Immature natural killer cell (primary cell): ENCODE measurements at regions not wholly inside any gene's neighbourhood (a gene's known extent, or its start where the extent isn't known, plus 50 kb on each side); places are given as distances from the start of the nearest gene placed in this dataset.
"Not testable (repeated sequence)": the region's sequence is repeated elsewhere in the genome, so short reads cannot be mapped to it uniquely, and the experiment has no call there.

Experiments
- DNase-seq, 3 donors: peaks; one replicate each; pipeline ENCODE4 v3.0.0; 2022; ENCODE audit warnings: mixed read lengths in 1 of 3
- H3K27ac Mint-ChIP-seq, 6 donors: one replicate each; pipeline ENCODE4 v1.8.0; 2020; ENCODE audit warnings: mixed read lengths in 6 of 6, mild to moderate bottlenecking in 5 of 6, inconsistent platforms in 4 of 6, moderate library complexity in 3 of 6
- H3K27me3 Mint-ChIP-seq, 3 donors: one replicate each; pipeline ENCODE4 v1.8.0; 2020 to 2021; ENCODE audit warnings: low read depth in 3 of 3, mild to moderate bottlenecking in 3 of 3, mixed read lengths in 3 of 3, moderate library complexity in 3 of 3, inconsistent platforms in 1 of 3
- H3K36me3 Mint-ChIP-seq, 3 donors: one replicate each; pipeline ENCODE4 v1.8.0; 2020; ENCODE audit warnings: mixed read lengths in 3 of 3, inconsistent platforms in 2 of 3, mild to moderate bottlenecking in 2 of 3
- H3K4me1 Mint-ChIP-seq, 2 donors: one replicate each; pipeline ENCODE4 v1.8.0; 2020; ENCODE audit warnings: inconsistent platforms in 2 of 2, mild to moderate bottlenecking in 2 of 2, mixed read lengths in 2 of 2, moderate library complexity in 1 of 2
- H3K4me3 Mint-ChIP-seq, 5 donors: one replicate each; pipeline ENCODE4 v1.8.0; 2020; ENCODE audit warnings: mild to moderate bottlenecking in 5 of 5, mixed read lengths in 5 of 5, inconsistent platforms in 3 of 5, moderate library complexity in 3 of 5
- H3K9me3 Mint-ChIP-seq, 6 donors: one replicate each; pipeline ENCODE4 v1.8.0; 2020; ENCODE audit warnings: mild to moderate bottlenecking in 6 of 6, mixed read lengths in 6 of 6, inconsistent platforms in 4 of 6, moderate library complexity in 3 of 6

DNA sequence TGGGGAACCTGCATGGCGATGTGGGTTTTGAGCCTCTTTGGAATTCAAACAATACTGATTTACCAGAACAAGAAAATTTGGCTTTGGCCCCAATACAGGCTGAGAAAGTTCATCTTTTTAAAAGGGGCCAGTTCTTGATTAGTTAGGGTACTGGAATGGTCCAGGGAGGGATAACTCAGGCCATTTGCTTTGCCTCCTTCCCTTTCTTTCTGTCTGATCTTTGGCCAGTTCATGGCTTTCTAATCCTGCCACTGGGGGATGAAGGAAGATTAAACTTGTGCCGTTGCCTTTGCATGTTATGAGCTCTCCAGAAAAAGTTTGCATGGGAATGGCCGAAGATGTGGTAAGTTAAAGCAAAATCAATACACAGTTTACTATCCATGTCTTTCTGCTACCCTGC is 78.4 kb downstream of the ADAMTS15 start:
- no peak overlapping the region for H3K27ac Mint-ChIP-seq
- H3K9me3 Mint-ChIP-seq: no peaks in the 10 kb centered on the region
- no peak for DNase-seq
- H3K4me3 Mint-ChIP-seq: no peak overlapping the region
- no peaks in the 10 kb centered on the region for H3K4me1 Mint-ChIP-seq
- no peaks in the 10 kb centered on the region for H3K36me3 Mint-ChIP-seq
- peaks cover 3 to 8% (median 4%) of the 10 kb centered on the region in 3 donors for H3K27me3 Mint-ChIP-seq

DNA sequence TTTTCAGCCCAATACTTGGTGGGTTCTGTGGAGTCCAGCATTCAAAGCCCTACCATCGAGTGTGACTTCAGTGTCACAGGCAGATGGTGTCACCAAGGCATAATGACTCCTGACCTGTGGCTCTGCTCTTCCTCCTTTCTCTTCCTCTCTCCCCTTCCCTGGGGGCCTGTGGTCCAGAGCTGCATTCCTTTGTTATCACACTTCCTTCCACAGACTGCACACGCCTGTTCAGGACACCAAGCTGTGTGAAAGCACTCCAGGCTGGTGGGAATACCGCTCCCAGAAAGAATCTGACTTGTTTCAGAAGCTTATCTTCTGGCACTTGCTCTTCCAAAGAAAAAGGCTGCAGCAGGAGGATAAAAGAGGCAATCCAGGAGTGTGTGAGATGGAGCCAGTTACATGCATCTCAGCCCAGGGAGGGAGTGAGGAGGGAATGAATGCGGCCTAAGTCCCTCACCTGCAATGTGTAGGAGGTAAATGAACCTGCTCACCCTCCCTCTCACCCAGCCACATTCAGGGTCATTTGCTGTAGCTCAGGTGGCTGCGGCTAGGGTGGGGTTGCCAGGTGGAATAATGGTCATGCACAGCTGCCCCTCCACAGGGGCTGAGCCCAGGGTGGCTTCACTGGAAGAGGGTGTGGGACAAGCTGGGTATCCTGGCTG is 79.3 kb downstream of the ADAMTS15 start:
- Mint-ChIP-seq H3K36me3 (no peaks in the 10 kb centered on the region), H3K4me3 (no peak overlapping the region)

DNA sequence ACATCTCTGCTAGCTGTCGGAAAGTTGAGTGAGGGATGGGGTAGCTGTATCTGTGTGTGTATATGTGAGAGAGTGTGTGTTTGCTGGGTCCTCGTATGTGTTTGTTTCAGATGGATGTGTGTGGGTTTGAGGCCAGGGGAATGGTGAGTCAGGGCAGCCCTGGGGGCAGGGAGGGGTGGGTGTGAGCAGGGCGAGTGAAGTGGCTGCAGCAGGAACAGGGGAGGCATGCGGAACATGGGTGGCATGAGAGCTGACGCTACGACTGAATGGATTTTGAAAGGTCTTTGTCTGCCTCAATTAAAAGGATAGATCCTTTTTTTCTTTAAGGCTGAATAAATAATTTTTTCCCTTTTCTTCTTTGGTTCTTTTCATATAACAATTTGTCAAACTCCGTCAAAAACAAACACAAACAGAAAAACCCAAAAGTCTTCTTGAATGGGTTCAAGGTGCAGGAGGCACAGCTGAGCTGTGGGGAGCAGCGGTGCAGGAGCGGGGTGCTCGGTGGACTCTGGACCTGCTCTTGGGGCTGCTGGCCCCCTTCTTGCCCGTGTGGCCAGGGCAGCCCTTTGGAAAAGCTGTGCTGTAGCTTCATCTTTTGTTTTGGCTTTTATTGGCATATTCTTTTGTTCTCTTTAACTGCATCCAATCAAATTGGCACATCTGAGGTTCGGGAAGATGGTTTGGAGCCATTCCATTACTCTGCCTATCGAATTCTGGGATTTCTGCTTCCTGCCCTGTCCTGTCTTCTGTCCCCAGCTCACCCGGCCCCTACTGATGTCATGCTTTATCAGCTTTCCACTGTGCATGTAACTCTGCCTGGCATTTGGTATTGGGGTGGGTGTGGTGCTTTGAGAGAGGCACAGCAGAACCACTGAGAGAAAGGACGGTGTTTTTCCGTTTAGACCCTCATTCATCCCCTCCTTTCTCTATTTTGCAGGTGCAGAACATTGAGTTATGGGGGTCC is 80.1 kb downstream of the ADAMTS15 start:
- Mint-ChIP-seq H3K4me3 (no peak overlapping the region), H3K27ac (no peak overlapping the region), H3K27me3 (peaks cover 1 to 6% (median 2%) of the 10 kb centered on the region in 3 donors), H3K4me1 (no peaks in the 10 kb centered on the region), H3K9me3 (no peaks in the 10 kb centered on the region), H3K36me3 (no peaks in the 10 kb centered on the region)
- DNase-seq: no peak

More for the DNA sequence above, 79.3 kb downstream of the ADAMTS15 start:
- DNase-seq: no peak
- Mint-ChIP-seq H3K27ac (no peak overlapping the region), H3K9me3 (no peaks in the 10 kb centered on the region), H3K4me1 (no peaks in the 10 kb centered on the region), H3K27me3 (peaks cover 1 to 8% (median 2%) of the 10 kb centered on the region in 3 donors)

DNA sequence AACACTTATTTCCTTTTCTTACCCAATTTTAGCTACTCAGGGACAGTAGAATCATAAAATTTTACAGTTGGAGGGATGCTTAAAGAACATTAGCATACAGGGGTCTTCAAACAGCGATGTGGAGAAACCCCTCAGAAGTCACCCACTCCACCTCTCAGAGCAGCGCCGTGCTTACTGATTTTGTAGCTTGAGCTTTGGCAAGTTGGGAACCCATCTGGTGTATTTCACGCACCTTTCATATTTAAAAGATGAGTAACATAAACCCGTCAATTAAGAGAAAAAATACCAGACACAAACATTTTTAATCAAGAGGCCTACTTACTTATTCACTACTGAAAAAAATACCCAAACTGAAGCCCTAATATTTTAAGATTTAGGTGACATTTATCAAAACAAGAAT is 80.9 kb downstream of the ADAMTS15 start:
- H3K4me1 Mint-ChIP-seq: no peaks in the 10 kb centered on the region
- peaks cover 1 to 6% (median 2%) of the 10 kb centered on the region in 3 donors for H3K27me3 Mint-ChIP-seq
- H3K4me3 Mint-ChIP-seq: no peak overlapping the region

DNA sequence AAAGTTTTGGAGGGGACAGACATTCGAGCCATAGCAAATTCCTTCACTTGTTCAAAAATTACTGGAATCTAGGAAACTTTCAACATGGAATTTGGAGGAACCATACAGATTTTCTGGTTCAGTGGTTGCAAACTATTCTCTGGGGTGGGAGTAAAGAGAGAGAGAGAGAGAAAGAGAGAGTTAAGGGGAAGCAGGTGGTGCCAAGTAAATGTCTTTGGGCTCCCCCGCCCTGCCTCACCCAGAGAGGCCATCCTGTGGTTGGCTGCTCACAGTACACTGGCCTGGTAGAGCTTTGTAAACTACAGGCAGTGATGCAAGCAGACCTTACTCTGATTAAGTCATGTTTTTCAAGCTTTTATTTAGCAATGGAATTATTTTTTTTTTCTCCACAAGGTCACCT is 82.6 kb downstream of the ADAMTS15 start:
- no peaks in the 10 kb centered on the region for H3K36me3 Mint-ChIP-seq

More for the DNA sequence above, 80.9 kb downstream of the ADAMTS15 start:
- no peaks in the 10 kb centered on the region for H3K36me3 Mint-ChIP-seq
- H3K9me3 Mint-ChIP-seq: no peaks in the 10 kb centered on the region
- DNase-seq: no peak
- H3K27ac Mint-ChIP-seq: no peak overlapping the region

DNA sequence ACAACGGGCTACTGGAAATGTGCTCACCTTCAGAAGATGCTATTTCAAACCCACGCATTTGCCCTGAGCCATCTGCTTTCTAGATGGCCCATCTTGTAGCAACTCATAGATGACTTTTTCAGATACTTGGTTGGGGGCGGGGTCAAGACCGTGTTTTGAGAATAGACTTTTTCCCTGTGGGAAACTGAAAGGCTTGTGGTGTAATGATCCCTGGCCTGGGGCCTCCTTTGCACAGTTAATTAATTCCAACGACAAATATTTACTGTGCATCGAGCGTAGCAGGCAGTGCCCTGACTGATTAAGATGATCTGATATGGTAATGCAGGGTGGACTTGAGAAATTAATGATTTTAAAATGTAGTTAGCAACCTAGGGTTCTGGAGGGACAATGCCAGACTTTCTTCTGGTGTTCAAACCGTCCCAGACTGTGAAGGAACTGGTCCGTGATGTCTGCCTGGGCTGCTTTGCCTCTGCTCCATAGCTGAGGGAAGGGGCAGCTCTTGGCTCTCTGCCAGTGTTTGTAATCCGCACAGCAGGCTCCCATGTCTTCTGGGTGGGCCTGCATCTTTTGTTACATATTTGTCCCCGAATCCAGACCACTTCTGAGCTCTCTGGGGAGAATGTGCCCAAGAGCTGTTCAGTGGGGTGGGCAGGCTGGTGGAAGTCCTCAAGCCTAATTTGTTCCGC is 84.8 kb downstream of the ADAMTS15 start:
- no peak overlapping the region for H3K4me3 Mint-ChIP-seq
- no peaks in the 10 kb centered on the region for H3K4me1 Mint-ChIP-seq
- DNase-seq: no peak
- no peak overlapping the region for H3K27ac Mint-ChIP-seq
- no peaks in the 10 kb centered on the region for H3K9me3 Mint-ChIP-seq
- peaks cover 3 to 6% (median 6%) of the 10 kb centered on the region in 3 donors for H3K27me3 Mint-ChIP-seq
- H3K36me3 Mint-ChIP-seq: no peaks in the 10 kb centered on the region

More for the DNA sequence above, 82.6 kb downstream of the ADAMTS15 start:
- Mint-ChIP-seq H3K9me3 (no peaks in the 10 kb centered on the region), H3K27ac (no peak overlapping the region), H3K4me3 (no peak overlapping the region), H3K4me1 (no peaks in the 10 kb centered on the region), H3K27me3 (peaks cover 1 to 7% (median 6%) of the 10 kb centered on the region in 3 donors)
- DNase-seq: no peak

DNA sequence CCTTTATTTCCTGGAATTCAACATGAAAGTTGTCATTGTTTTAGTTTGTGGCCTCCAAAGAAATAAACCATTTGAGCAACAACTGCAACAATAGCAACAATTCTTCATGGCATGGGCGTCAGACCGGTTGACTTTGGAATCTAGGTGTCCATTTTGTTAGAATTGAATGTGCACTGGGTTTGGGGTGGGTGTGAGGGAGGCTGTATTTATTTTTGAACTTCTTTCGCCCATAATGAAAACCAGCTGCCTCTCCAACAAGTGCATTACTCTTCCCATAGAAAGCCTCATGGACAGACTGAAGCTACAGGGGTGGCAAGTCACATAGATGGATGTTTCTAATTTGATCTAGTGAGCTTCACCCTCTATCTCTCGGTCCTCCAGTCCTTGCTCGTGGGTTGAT is 85.4 kb downstream of the ADAMTS15 start:
- H3K27me3 Mint-ChIP-seq: peaks cover 3 to 6% (median 5%) of the 10 kb centered on the region in 3 donors
- no peak for DNase-seq
- H3K36me3 Mint-ChIP-seq: no peaks in the 10 kb centered on the region
- no peak overlapping the region for H3K4me3 Mint-ChIP-seq
- H3K27ac Mint-ChIP-seq: no peak overlapping the region
- no peaks in the 10 kb centered on the region for H3K4me1 Mint-ChIP-seq
- no peaks in the 10 kb centered on the region for H3K9me3 Mint-ChIP-seq

DNA sequence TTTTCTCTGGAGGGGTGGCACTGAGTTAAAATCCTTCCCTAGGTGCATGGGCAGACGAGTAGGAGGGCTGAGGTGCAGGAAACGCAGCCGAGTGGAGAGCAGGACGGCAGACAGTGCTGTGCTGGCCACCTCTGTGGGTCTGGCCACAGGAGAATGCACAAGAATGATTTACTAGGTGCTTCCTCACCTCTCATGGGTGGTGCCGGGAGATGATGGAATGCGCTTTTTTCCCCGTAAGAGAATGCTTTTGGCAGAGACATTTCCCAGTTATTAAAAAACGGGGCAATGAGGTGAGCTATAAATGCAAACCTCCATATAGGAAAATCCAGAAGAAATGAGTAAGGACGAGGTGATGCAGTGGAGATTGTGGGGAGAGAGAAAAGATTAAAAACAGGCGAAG is 86.1 kb downstream of the ADAMTS15 start:
- Mint-ChIP-seq H3K9me3 (no peaks in the 10 kb centered on the region), H3K27ac (no peak overlapping the region), H3K4me1 (no peaks in the 10 kb centered on the region), H3K4me3 (no peak overlapping the region), H3K36me3 (no peaks in the 10 kb centered on the region), H3K27me3 (peaks cover 3 to 9% (median 8%) of the 10 kb centered on the region in 3 donors)
- no peak for DNase-seq

DNA sequence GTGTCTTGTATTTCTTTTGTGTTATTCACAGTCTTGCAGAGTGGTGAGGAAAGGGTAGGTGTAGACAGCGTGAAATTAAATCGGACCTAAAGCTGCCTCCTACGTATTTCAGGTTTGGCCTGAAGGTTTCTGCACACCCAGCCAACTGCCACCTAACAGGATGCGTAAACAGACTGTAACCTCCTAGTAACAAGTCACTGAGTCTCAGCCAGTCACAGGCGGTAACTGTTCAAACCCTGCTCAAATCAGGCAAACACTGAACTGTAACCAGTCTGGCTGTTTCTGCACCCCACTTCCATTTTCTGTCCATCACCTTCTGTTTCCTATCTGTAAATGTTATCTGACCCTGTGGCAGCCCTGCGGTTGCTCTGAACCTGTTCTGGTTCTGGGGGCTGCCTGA is 87.1 kb downstream of the ADAMTS15 start:
- Mint-ChIP-seq H3K27ac (no peak overlapping the region), H3K4me1 (no peaks in the 10 kb centered on the region), H3K4me3 (no peak overlapping the region)

DNA sequence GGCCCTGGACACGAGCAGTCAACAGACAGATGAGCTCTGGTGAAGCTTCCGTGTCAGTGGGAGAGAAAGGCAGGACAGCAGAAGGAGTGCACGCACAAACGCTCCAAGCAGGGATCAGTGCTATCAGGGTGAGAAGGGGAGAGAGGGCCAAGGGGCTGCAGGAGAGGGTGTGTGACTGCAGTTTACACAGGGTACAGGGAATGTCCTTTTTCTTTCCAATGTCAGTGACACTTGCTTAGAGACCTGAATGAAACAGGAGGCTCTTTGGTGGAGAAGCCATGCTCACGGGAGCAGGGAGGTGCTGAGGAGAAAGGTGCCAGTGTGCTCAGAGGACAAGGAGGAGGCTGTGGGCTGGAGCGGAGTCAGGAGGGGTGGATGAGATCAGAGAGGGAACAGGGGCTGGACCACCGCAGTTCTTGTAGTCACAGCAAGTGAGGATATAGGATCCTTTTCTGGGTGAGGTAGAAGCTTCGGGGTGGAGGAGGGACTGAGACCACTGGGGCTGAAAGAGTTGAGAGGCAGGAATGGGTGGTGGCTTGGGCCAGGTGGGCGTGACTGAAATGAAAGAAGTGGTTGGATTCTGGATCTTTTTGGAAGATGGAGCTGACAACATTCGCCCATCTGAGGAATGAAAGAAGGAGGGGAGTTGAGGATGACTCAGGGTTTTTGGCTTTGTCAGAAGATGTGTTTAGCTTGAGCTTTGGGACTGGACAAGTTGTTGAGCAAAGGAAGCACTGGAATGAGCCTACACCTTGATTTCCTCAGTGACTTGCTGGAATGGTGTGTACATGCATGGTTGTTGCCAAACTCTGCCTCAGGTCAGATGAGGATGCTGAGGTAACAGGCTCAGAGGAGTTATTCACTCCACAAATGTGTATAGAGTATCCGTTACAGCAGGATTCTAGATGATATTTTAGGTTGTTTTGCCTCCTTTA is 87.9 kb downstream of the ADAMTS15 start:
- no peak for DNase-seq
- no peak overlapping the region for H3K4me3 Mint-ChIP-seq
- H3K27ac Mint-ChIP-seq: no peak overlapping the region
- H3K9me3 Mint-ChIP-seq: no peaks in the 10 kb centered on the region
- no peaks in the 10 kb centered on the region for H3K4me1 Mint-ChIP-seq
- H3K36me3 Mint-ChIP-seq: no peaks in the 10 kb centered on the region
- H3K27me3 Mint-ChIP-seq: peaks cover 2 to 15% (median 11%) of the 10 kb centered on the region in 3 donors

More for the DNA sequence above, 87.1 kb downstream of the ADAMTS15 start:
- peaks cover 2 to 15% (median 8%) of the 10 kb centered on the region in 3 donors for H3K27me3 Mint-ChIP-seq
- DNase-seq: no peak
- no peaks in the 10 kb centered on the region for H3K36me3 Mint-ChIP-seq
- H3K9me3 Mint-ChIP-seq: no peaks in the 10 kb centered on the region

DNA sequence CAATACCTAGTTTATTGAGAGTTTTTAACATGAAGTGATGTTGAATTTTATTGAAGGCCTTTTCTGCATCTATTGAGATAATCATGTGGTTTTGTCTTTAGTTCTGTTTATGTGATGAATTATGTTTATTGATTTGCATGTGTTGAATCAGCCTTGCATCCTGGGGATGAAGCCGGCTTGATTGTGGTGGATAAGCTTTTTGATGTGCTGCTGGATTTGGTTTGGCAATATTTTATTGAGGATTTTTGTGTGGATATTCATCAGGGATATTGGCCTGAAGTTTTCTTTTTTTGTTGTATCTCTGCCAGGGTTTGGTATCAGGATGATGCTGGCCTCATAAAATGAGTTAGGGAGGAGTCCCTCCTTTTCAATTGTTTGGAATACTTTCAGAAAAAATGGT is 91.2 kb downstream of the ADAMTS15 start:
- not testable (repeated sequence) for H3K9me3 Mint-ChIP-seq, H3K27ac Mint-ChIP-seq, H3K4me3 Mint-ChIP-seq, DNase-seq, H3K36me3 Mint-ChIP-seq, H3K4me1 Mint-ChIP-seq
- H3K27me3 Mint-ChIP-seq: peaks cover 6 to 19% (median 15%) of the 10 kb centered on the region in 3 donors

DNA sequence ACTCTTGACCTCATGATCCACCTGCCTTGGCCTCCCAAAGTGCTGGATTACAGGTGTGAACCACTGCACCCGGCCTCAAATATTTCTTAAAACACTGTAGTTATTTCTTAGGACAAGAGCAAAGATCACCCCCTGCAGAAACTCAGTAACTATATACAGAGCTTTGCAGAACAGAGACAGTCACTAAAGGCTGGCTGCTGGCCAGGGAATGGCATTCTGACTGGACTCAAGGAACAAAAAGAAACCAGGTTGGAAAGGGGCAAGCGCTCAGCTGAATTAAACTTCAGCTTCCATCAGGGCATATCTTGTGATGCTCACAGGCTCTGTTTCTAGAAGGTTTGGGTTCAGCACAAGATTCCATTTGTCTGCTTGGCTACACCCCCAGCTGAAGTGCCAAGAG is 95.8 kb downstream of the ADAMTS15 start:
- peaks cover 9 to 16% (median 13%) of the 10 kb centered on the region in 3 donors for H3K27me3 Mint-ChIP-seq
- no peaks in the 10 kb centered on the region for H3K9me3 Mint-ChIP-seq
- H3K27ac Mint-ChIP-seq: no peak overlapping the region
- no peaks in the 10 kb centered on the region for H3K36me3 Mint-ChIP-seq
- DNase-seq: no peak
- H3K4me1 Mint-ChIP-seq: no peaks in the 10 kb centered on the region
- no peak overlapping the region for H3K4me3 Mint-ChIP-seq

DNA sequence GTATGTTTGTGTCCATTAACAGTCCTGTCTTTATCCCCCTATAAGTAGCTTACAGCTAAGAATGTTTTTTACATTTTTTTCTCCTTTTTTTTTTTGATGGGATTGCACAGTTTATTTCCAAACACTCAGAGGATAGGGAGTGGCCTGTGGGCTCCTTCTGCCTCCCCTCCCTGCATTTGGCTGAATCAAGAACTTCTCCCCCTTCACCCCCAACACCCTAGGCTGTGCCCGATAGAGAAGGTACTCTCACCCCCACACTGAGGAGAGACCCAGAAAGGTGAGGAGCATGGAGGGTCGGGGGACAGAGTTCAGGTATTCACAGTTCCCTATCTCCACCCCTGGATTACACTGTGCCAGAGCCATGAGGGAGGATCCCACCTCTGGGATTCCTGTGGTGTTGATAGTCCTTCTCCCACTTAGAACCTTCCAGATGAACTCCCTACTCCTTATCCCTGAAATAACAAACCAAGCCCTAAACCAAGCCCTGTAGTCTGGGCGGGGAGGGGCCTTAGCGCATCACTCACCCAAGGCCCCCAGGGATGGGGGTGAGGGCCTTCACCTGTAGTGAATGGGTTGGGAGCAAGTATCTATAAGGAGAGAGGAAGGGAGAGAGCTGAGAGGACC is 97.1 kb downstream of the ADAMTS15 start:
- Mint-ChIP-seq H3K27ac (no peak overlapping the region), H3K27me3 (peaks cover 8 to 12% (median 9%) of the 10 kb centered on the region in 3 donors), H3K36me3 (no peaks in the 10 kb centered on the region), H3K9me3 (no peaks in the 10 kb centered on the region), H3K4me3 (no peak overlapping the region), H3K4me1 (no peaks in the 10 kb centered on the region)
- no peak for DNase-seq
